ENCODE measurements at regions not wholly inside any gene's neighbourhood (a gene's known extent, or its start where the extent isn't known, plus 50 kb on each side); places are given as distances from the start of the nearest gene placed in this dataset.

DNA sequence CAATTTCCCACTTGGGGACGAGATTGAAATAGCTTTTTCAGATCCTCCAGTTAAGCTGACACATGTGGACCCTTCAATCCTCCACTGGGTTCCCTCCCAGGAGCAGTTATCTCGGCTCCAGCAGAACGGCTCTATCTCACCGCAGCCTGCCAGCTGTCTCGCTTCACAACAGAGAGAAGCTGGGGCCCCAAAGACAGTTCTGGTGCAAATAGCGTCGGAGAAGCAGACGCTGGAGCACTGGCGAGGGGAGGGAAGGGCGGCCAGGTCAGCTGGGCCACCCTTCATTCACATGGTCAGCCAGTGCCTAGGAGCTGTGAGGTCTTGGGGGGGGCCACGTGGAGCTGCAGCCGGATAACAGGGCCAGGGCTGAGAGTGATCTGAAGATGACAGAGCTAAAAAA lies 141.3 kb upstream of the SDK2 start:
- no peak for DNase-seq (ENCODE audit: low read depth)

- no peak for DNase-seq (ENCODE audit: low read depth)
Measured at GRCh38 chr17:73785958-73786743, 141.9 kb upstream of the SDK2 start.

- no peak for DNase-seq (ENCODE audit: low read depth)
Measured at GRCh38 chr17:73787076-73788059, 143.1 kb upstream of the SDK2 start.

DNA sequence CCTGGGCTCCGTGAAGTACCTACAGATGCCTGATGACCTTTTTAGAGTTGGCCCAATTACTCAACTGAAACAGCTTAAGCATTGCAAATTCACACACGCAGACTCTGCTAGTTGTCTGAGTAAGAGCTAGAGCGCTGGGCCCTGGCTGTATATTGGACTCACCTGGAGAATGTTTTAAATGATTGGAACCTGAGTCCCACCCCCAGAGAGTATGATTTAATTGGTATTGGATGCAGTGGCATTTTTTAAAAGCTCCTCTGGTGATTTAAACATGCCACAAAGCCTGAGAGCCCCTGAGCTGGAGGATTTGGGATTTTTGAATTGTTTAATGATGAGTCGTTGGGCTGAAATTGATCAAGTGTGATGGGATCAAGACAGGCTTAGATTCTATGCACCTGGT lies 143.9 kb upstream of the SDK2 start:
- DNase-seq (ENCODE audit: low read depth): no peak

GRCh38 chr17:73791121-73791520 lies 146.9 kb upstream of the SDK2 start:
- no peak for DNase-seq (ENCODE audit: low read depth)

DNA sequence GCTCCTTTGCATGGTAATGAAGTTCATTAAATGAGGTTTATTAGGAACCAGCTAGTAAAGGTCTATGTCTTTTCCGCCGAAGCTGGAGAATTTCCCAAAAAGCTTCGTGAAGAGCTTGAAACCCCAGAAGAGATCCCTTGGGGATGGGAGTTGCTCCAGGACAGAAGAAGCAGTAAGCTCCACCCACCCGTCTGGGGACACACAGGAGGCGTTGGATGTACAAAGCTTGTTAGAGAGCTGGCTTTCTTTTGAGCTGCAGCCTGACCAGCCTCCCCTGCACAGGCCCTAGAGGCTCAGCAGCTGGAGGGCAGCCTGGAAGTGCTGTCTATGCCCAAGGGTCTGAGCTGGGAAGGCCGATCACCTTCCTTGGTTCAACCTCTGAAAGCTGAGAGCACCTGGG lies 147.4 kb upstream of the SDK2 start:
- DNase-seq (ENCODE audit: low read depth): no peak

DNA sequence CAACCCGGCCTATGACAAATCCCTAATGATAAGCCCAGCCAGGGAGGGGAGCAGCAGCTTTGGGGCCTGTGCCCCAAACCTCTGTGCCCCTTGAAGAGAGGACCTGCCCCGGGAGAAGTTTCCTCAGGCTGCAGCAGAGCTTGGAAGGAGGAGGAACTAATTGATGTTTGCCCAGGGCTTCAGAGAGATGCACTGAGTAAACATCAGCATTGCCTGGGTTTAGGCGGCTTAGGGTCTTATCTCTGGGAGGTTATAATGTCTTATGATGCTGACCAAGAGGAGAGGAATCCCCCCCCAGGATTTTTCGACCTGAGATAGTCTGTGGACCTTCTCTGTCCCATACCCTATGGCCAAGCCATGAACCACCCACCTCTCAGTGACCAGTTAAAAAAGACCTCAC lies 148.7 kb upstream of the SDK2 start:
- no peak for DNase-seq (ENCODE audit: low read depth)

- DNase-seq (ENCODE audit: low read depth): no peak
Measured at GRCh38 chr17:73794336-73794735, 150.1 kb upstream of the SDK2 start.

- DNase-seq (ENCODE audit: low read depth): no peak
Measured at GRCh38 chr17:73795730-73796129, 151.5 kb upstream of the SDK2 start.

DNA sequence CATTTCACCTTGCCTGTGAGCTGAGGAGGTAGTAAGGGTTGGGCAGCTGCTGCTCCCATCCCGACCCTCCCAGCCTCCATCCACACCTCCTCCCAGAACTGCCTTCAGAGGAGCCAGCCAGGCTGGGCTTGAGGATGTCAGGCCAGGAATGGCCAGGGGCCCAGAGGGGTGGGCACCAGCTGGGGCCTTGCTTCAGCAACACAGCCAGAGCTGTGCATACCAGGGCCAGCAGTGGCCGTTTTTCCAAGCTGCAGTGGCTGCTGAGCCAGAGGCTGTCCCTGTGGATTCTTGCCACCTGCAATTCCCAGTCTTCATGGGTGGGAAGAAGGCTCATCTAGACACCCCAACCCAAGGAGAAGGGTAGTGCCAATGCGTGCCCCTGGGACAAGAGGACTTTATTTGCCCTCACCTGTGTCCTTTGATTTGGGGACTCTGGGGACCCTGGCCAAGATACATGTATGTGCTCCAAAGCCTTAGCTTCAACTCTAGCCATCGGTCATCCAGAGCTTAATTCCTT lies 153.4 kb upstream of the SDK2 start:
- DNase-seq (ENCODE audit: low read depth): no peak

GRCh38 chr17:73798111-73798748 lies 154.0 kb upstream of the SDK2 start:
- peak; percentile 86 for DNase-seq (ENCODE audit: low read depth)

DNA sequence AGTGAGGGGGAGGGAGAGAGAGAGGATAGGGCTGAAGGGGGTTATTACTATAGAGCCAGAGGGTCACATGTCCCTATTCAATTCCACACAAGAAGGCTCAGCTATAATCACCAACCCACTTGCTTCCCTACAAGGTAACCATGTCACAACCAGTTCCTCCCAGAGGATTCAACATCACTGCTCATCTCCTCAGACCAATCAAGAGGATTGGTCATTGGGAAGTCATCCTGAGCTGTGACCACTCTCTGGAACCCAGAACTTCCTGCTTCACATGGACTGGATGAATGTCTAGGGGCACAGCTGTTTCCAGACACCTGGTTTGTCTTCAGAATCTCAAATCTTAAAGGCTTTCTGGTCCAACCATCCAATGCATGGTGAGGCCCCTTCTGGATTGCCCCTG lies 154.9 kb upstream of the SDK2 start:
- no peak for DNase-seq (ENCODE audit: low read depth)

DNA sequence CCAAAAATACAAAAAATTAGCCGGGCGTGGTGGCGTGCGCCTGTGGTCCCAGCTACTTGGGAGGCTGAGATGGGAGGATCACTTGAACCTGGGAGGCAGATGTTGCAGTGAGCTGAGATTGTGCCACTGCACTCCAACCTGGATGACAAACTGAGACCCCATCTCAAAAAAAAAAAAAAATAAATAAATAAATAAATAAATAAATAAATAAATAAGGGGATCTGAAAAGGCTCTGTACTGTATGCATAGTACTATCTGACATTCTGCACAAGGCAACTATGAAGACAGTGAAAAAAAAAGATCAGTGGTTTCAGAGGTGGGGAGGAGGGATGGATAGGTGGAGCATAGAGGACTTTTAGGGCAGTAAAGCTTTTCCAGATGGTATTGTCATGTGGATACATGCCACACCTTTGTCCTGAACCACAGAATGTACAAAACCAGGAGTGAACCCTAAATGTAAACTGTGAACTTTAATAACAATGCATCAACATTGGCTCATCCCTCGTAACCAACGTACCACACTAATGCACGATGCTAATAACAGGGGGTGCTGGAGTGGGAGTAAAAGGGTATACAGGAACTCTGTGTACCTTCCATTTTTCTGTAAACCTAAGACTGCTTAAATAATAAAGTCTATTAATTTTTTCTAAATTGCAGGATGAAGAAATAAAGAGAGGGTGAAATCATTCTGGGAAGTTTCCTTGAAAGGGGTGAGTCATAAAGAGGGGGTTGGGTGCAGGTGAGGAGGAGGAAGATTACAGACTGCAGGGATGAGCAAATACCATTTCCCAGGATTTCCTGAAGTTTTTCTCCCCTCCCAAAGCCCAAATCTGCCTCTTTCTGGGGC lies 155.8 kb upstream of the SDK2 start:
- DNase-seq (ENCODE audit: low read depth): no peak

- no peak for DNase-seq (ENCODE audit: low read depth)
Measured at GRCh38 chr17:73800893-73801292, 156.6 kb upstream of the SDK2 start.

DNA sequence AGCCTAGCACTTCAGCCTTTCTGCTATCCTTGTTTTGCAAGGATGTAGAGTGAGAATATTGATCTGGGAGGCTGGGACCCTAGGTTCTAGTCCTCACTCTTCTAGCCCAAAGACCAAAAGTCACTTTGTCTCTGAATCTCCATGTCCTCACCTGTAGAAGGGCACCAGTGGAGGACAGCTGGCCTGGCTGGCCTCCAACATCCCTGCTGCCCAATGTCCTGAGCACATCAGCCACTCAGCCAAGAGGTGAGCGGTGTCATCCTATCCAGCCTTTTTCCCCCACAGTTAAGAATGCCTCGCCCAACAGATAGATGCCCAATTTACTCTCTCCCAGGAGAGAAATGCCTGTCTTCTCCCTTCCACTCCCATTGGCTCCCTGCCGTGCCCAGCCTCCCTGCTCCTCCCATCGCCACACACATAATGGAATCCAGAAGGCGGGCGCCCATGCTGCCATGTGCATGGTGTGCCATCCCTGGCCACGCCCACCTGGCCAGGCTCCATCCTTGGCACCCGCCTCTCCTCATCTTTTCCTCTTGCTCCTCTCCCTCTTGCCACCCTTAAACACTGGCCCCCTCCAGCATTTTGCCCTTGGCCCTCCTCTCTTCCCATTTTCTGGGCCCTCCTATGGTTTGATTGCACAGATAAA lies 157.3 kb upstream of the SDK2 start:
- no peak for DNase-seq (ENCODE audit: low read depth)

DNA sequence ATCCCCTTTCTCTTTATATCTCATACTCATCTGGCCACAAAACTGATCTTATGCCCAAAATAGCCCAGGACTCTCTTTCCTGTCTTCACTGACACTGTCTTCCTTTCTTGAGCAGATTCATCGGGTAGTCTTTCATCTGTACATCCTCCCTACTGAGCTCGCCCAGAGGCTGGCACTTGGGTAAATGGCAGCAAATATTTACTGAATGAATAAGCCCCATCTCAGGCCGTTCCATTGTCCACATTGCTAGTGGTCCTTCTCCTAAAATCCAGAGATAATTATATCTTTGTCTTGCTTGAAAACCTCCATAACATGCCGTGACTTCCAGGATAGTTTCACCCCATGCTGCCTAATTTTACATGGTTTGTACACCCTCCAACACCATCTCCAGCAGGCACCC lies 158.1 kb upstream of the SDK2 start:
- DNase-seq (ENCODE audit: low read depth): no peak

- DNase-seq (ENCODE audit: low read depth): no peak
Measured at GRCh38 chr17:73802871-73803270, 158.6 kb upstream of the SDK2 start.

- DNase-seq (ENCODE audit: low read depth): no peak
Measured at GRCh38 chr17:73803964-73804435, 159.8 kb upstream of the SDK2 start.

- DNase-seq (ENCODE audit: low read depth): no peak
Measured at GRCh38 chr17:73806768-73807167, 162.5 kb upstream of the SDK2 start.

DNA sequence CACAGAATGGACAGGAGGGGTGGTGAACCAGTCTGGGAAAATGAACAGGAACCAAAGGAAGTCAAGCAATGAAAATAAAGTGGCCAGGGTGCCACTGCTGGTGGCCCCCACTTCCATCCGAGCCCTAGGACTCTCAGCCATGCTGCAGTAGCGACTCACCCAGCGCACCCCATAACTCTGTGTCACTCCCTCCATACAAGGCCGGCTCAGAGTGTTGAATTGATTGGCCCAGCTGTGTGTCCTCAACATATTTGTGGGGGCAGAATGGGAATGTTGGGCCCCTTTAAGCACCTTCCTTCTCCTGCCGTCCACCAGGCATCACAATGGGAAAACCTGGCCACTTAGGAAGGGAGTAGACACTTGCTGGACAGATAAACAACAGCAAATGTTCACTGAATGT lies 169.0 kb upstream of the SDK2 start:
- no peak for DNase-seq (ENCODE audit: low read depth)

DNA sequence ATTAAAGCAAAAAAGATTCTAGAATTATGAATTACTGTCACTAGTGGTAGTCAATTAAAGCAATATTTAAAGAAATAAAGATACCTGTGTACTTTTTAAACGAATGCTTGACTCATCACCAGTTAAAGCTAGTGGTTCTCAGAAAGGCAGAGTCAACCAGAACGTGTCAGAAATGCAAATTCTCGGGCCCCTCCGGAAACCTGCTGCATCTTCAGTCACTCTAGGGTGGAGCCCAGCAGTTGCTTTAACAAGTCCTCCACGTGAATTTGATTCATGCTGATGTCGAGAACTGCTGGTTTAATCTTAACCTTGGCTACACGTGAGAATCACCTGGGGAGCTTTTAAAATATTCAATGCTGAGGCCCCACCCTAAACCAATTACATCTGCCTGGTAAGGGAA lies 169.8 kb upstream of the SDK2 start:
- DNase-seq (ENCODE audit: low read depth): no peak

Data from HS-5 (cell line).